Left lung (tissue), 4 donors: ENCODE measurements at regions not wholly inside any gene's neighbourhood (a gene's known extent, or its start where the extent isn't known, plus 50 kb on each side); places are given as distances from the start of the nearest gene placed in this dataset.

Source experiments
- ATAC-seq: fragments of 200-7000 bp; cut with Tn5 transposase; one replicate; pipeline ENCODE4 v1.9.1; 2020; ENCODE audit warnings: moderate library complexity
- DNase-seq, 4 donors: peaks; one replicate each; pipeline ENCODE4 v3.0.0-alpha.2; 2013 to 2020
- H3K27ac ChIP-seq, 2 donors: fragments of 200-600 bp; sonication (generic) in 1 of 2; one replicate each; pipeline versions ENCODE4 v1.5.0 to v1.8.0; 2020 to 2021
- H3K27me3 ChIP-seq, 2 donors: fragments of 200-600 bp; sonication (generic) in 1 of 2; one replicate each; pipeline versions ENCODE4 v1.5.0 to v1.8.0; 2020 to 2021
- H3K36me3 ChIP-seq, 2 donors: fragments of 200-600 bp; sonication (generic) in 1 of 2; one replicate each; pipeline versions ENCODE4 v1.5.0 to v1.8.0; 2020 to 2021
- H3K4me1 ChIP-seq, 2 donors: fragments of 200-600 bp; one replicate each; pipeline ENCODE4 v1.8.0; 2021
- H3K4me3 ChIP-seq, 2 donors: fragments of 200-600 bp; sonication (generic) in 1 of 2; one replicate each; pipeline versions ENCODE4 v1.5.0 to v1.8.0; 2020 to 2021; ENCODE audit warnings: mild to moderate bottlenecking in 1 of 2
- H3K9me3 ChIP-seq, 2 donors: fragments of 200-600 bp; sonication (generic) in 1 of 2; one replicate each; pipeline versions ENCODE4 v1.5.0 to v1.8.0; 2020 to 2021
- intact Hi-C, 2 donors: fragments of 100-400 bp; cut with DNase I; formaldehyde crosslinking; loops; one replicate each; pipeline versions ENCODE4 v1.11.2 to v1.14.2; 2022
- TF ChIP-seq, protein P1 (sequence below), 2 donors: fragments of 200-600 bp; sonication (generic) in 1 of 2; IDR thresholded peaks; one replicate each; pipeline versions ENCODE4 v1.5.0 to v1.8.0; 2021; ENCODE audit warnings: antibody characterized with exemption in 2 of 2
- donor health status: DM: no; HTN: yes; CAD: no.
- donor health status: DM: no; HTN: no; CAD: no.

DNA sequence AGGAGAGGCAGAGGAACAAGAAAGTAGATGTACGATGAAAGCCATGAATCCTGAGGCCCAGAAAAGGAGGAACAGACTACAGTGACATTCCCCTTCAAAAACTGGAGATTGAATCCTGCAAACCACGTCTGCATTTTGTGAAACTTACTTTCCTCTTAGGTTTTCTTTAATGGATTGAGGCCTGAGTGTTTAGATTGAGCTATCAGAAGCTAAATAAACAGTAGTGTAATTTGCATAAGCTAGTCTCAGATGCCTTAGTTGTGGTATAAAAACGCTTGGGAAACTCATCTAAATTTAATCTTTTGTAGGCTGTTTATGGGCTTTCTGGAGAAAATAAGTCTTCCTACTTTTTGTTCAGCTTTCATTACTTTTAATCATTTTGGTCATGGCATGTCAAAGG lies 94.8 kb upstream of the HDAC9 start:
- H3K9me3 ChIP-seq, result no peaks in the 10 kb centered on the region
- H3K4me1 ChIP-seq, result no peaks in the 10 kb centered on the region
- ATAC-seq (no peak), DNase-seq (no peak)
- intact Hi-C loops, result no loop called here
- H3K27me3 ChIP-seq, result no peaks in the 10 kb centered on the region
- no peak overlapping the region for H3K27ac ChIP-seq
- H3K4me3 ChIP-seq, result no peak overlapping the region
- H3K36me3 ChIP-seq, result no peaks in the 10 kb centered on the region
- TF ChIP-seq, protein P1, sequence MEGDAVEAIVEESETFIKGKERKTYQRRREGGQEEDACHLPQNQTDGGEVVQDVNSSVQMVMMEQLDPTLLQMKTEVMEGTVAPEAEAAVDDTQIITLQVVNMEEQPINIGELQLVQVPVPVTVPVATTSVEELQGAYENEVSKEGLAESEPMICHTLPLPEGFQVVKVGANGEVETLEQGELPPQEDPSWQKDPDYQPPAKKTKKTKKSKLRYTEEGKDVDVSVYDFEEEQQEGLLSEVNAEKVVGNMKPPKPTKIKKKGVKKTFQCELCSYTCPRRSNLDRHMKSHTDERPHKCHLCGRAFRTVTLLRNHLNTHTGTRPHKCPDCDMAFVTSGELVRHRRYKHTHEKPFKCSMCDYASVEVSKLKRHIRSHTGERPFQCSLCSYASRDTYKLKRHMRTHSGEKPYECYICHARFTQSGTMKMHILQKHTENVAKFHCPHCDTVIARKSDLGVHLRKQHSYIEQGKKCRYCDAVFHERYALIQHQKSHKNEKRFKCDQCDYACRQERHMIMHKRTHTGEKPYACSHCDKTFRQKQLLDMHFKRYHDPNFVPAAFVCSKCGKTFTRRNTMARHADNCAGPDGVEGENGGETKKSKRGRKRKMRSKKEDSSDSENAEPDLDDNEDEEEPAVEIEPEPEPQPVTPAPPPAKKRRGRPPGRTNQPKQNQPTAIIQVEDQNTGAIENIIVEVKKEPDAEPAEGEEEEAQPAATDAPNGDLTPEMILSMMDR (IDR thresholded peaks at IDR 0.05), result no peak

DNA sequence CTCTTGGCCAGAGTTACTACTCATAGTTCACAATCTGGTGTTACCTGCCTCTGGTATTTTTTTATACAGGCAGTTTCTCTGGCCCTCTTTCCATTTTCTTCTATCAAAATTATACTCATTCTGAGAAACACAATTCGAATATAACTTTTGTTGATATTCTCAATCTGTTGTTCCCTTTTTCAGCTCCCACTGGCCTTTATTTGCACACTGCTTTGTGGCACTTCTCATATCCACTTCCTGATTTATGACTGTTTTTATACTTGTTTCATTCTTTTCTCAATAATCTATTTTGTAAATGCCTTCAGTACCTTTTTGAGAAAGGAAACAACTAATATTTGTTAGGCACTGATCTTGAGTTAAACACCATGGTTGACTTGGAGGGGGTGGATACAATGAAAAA lies 93.8 kb upstream of the HDAC9 start:
- Histone ChIP-seq H3K36me3 (no peaks in the 10 kb centered on the region), H3K27me3 (no peaks in the 10 kb centered on the region), H3K27ac (no peak overlapping the region), H3K4me1 (no peaks in the 10 kb centered on the region), H3K4me3 (no peak overlapping the region), H3K9me3 (no peaks in the 10 kb centered on the region)
- intact Hi-C loops, result no loop called here
- TF ChIP-seq, protein P1 (IDR thresholded peaks at IDR 0.05), result no peak
- no peak for ATAC-seq
- no peak for DNase-seq

DNA sequence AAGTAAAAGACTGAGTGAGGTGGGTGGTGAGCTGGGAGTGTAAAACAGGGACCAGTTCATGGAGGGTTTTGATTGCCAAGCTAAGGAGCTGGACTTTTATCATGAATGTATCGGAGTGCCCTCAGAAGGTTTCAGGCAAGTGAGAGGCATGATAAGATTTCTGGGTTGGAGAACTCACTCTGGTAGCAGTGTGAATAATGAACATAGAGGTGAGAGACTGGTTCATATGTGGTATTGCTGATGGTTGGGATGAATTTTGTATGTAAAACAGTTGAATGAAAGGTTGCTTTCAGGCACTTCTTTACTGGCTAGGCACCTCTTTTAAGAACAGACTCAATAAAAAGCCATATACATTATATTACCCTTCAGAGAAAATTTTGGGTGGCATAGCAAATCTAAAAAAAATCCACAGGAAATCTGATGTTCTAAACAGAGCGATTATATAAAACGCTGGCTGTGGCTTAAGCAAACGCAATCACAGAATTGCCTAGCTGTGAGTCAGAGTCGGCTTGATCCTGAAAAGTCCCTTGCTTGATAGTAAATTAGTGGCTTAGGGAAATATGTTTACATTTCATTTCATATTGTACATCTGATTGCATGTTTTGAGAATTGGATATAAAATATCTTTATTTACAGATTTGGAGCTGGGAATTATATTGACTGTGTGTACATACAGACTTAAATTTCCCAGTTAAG lies 92.9 kb upstream of the HDAC9 start:
- DNase-seq, result no peak
- Histone ChIP-seq H3K36me3 (no peaks in the 10 kb centered on the region), H3K27ac (no peak overlapping the region), H3K27me3 (no peaks in the 10 kb centered on the region), H3K4me1 (no peaks in the 10 kb centered on the region), H3K4me3 (no peak overlapping the region), H3K9me3 (no peaks in the 10 kb centered on the region)
- ATAC-seq, result no peak
- TF ChIP-seq, protein P1 (IDR thresholded peaks at IDR 0.05), result no peak
- intact Hi-C loops, result no loop called here

DNA sequence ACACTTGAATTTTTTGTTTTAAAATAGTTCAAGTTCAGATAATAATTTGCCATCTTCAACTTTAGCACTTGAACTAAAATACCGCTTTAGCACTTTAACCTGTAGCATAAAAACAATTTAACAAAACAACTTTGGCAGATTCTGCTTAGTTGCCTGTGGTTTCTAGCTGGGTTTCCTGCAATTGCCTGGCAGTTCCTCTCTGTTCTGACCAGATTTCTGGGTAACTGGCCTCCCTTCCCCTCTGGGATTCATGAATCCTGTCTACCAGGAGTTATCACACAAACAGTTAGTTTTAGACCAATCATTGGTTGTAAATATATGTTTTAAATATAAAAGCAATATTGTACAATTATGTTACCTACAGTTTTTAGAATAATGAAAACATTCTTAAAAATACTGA lies 89.8 kb upstream of the HDAC9 start:
- intact Hi-C loops, result no loop called here
- no peak for DNase-seq

DNA sequence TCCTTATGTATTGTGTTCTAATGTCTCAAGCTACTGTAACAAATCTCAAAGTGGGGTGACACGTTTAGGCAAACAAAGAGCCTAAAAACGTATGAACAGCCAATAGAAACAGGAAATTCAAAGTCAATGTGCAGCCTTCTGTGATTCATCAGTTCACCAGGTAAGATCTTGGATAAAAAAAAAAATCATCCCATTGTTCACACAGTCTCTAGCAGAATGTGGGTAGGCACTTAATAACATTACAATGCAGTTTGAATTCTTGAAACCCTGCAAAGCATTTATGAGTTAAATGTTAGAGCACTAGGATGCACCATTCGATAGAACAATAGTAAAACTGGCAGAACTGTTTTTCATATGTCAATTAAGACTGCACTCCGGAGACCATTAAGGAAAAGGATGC lies 88.2 kb upstream of the HDAC9 start:
- intact Hi-C loops, result no loop called here
- Histone ChIP-seq H3K9me3 (no peaks in the 10 kb centered on the region), H3K36me3 (no peaks in the 10 kb centered on the region), H3K4me3 (no peak overlapping the region), H3K27me3 (no peaks in the 10 kb centered on the region), H3K4me1 (no peaks in the 10 kb centered on the region), H3K27ac (no peak overlapping the region)
- DNase-seq, result no peak
- TF ChIP-seq, protein P1 (IDR thresholded peaks at IDR 0.05), result no peak
- ATAC-seq, result no peak

More for the DNA sequence above, 89.8 kb upstream of the HDAC9 start:
- Histone ChIP-seq H3K27ac (no peak overlapping the region), H3K4me1 (no peaks in the 10 kb centered on the region), H3K9me3 (no peaks in the 10 kb centered on the region), H3K4me3 (no peak overlapping the region), H3K27me3 (no peaks in the 10 kb centered on the region), H3K36me3 (no peaks in the 10 kb centered on the region)
- ATAC-seq, result no peak
- TF ChIP-seq, protein P1 (IDR thresholded peaks at IDR 0.05), result no peak
